ENCODE measurements at regions not wholly inside any gene's neighbourhood (a gene's known extent, or its start where the extent isn't known, plus 50 kb on each side); places are given as distances from the start of the nearest gene placed in this dataset.
A peak's percentile ranks its signal among the peaks of the same experiment; 100 is the strongest.

DNA sequence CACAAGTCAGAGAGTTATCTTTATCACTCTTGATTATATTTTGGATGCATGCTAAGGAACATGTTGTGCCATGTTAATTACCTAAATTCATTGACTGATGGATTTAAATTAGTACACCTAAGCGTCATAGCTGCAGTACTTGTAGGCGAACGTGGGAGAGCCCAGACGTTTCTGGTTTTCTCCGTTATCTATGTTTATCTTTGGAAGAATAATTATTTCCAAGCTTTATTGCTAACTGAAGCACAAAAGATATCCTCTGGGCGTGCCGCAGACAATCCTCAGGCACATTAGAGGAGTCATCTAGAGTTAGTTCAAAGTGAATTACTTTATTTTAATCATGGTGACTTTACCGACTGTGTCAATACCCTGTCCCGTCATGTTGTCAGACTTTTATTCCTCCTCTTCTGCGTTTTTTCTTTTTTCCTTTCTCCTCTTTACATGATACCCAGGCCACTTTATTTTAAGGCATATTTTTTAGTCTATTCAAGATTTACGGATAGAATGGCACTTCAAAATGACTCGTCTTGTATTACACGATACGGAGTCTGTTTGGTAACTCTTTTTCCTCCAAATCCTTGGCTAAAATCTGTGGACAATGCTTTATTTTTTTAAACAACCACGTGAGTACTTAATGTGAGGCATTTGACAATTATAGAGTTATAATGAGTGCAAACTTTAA is 632.0 kb upstream of the TENM3 start:
- Histone ChIP-seq H3K27ac (no peak overlapping the region), H3K4me1 (no peaks in the 10 kb centered on the region), H3K27me3 (no peaks in the 10 kb centered on the region), H3K36me3 (no peaks in the 10 kb centered on the region), H3K4me3 (no peak overlapping the region), H3K9me3 (no peaks in the 10 kb centered on the region)
- ATAC-seq (no peak), DNase-seq (no peak)
- WGBS, 2 donors, result 76 to 83% methylated on average over 15 of the region's 15 CpGs
- TF ChIP-seq, protein P1, sequence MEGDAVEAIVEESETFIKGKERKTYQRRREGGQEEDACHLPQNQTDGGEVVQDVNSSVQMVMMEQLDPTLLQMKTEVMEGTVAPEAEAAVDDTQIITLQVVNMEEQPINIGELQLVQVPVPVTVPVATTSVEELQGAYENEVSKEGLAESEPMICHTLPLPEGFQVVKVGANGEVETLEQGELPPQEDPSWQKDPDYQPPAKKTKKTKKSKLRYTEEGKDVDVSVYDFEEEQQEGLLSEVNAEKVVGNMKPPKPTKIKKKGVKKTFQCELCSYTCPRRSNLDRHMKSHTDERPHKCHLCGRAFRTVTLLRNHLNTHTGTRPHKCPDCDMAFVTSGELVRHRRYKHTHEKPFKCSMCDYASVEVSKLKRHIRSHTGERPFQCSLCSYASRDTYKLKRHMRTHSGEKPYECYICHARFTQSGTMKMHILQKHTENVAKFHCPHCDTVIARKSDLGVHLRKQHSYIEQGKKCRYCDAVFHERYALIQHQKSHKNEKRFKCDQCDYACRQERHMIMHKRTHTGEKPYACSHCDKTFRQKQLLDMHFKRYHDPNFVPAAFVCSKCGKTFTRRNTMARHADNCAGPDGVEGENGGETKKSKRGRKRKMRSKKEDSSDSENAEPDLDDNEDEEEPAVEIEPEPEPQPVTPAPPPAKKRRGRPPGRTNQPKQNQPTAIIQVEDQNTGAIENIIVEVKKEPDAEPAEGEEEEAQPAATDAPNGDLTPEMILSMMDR (IDR thresholded peaks at IDR 0.05), result no peak
- intact Hi-C loops (cut with DNase I), result no loop called here

DNA sequence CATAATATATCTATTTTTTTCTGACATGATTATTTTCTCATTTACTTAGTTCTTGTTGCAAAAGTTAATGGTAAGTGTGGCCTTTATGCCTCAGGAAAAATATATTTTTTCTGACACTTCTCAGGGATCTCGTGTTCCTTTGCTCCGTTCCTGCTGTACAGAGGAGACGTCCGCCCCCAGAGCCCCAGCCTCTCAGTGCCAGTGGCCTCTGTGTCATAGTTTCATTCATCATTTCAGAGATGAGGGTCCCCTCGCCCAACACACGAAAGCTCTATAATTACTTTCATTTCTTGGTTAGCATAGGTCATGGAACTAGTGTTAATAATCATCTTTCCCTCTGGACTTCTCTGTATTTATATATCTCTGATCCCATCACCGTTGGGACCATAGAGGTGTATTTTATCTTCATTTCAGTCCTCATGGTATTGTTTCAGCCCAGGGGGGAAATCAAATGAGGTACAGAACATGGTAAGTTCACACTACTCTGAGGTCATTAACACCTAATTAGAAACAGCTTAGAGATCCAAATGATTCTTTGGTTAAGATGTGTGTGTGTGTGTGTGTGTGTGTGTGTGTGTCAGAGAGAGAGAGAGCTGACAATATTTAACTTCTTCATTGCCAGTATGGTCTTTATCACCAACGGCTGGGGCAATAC is 631.1 kb upstream of the TENM3 start:
- no peak for ATAC-seq
- Histone ChIP-seq H3K4me3 (no peak overlapping the region), H3K4me1 (no peaks in the 10 kb centered on the region), H3K9me3 (no peaks in the 10 kb centered on the region), H3K27ac (no peak overlapping the region), H3K36me3 (no peaks in the 10 kb centered on the region), H3K27me3 (no peaks in the 10 kb centered on the region)
- TF ChIP-seq, protein P1 (IDR thresholded peaks at IDR 0.05), result no peak
- intact Hi-C loops (cut with DNase I), result no loop called here
- WGBS, 2 donors, result 56 to 66% methylated on average over 8 of the region's 8 CpGs
- no peak for DNase-seq

- no peak for DNase-seq
- Histone ChIP-seq H3K36me3 (no peaks in the 10 kb centered on the region), H3K9me3 (no peaks in the 10 kb centered on the region), H3K27ac (no peak overlapping the region), H3K4me1 (peaks cover 0 to 3% (median 0%) of the 10 kb centered on the region in 9 donors), H3K27me3 (no peaks in the 10 kb centered on the region), H3K4me3 (no peak overlapping the region)
- intact Hi-C loops (cut with DNase I), result no loop called here
- TF ChIP-seq, protein P1 (IDR thresholded peaks at IDR 0.05), result no peak
- 65 to 68% methylated on average over 6 of the region's 6 CpGs for WGBS, 2 donors
- no peak for ATAC-seq
These were observed 630.0 kb upstream of the TENM3 start for GRCh38 chr4:181613200-181613599.

DNA sequence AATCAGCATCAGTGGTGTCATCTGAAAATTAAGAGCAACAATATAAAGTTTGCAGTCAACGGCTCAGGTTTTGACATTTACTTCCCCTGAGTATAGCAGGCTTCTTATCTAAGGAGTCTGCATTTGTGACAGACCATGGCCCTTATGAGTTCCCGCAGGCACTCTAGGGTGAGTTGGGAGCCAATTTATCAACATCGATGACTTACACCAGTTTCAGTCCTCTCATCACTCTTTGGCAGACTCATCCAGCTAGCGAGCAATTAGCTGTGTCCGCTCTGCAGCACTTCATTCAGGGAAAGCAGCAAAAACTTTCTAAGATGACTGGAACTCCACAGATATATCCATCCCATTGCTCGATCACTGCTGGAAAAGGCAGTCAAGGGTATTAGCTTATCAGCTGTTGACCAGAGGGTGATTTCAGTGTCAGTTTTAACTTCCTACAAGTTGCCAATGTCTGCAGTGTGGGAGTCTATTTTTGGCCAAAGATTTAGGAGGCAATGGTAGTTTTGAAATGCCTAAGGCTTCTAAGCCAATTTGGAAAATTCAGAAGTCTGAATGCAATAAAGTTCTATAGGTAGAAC is 625.1 kb upstream of the TENM3 start:
- Histone ChIP-seq H3K27ac (no peak overlapping the region), H3K36me3 (no peaks in the 10 kb centered on the region), H3K27me3 (no peaks in the 10 kb centered on the region), H3K9me3 (no peaks in the 10 kb centered on the region), H3K4me1 (peaks cover 0 to 8% (median 0%) of the 10 kb centered on the region in 9 donors), H3K4me3 (no peak overlapping the region)
- TF ChIP-seq, protein P1 (IDR thresholded peaks at IDR 0.05), result no peak
- DNase-seq, result no peak
- peak in 3 of 8 donors; percentile 41 to 75 (median 57) for ATAC-seq
- intact Hi-C loops (cut with DNase I), result no loop called here
- WGBS, 2 donors, result 29 to 39% methylated on average over 6 of the region's 6 CpGs
